H1 (cell line): ENCODE measurements at regions not wholly inside any gene's neighbourhood (a gene's known extent, or its start where the extent isn't known, plus 50 kb on each side); places are given as distances from the start of the nearest gene placed in this dataset.

Experiments used
- ASH2L ChIP-seq: fragments of 200-600, 300-600 bp; sonication (generic); IDR thresholded peaks from one replicate; pipeline ENCODE4 v1.7.1; 2017; ENCODE audit warnings: low read length
- ATF2 ChIP-seq: IDR thresholded peaks from 2 replicates; pipeline ENCODE4 v1.6.1; 2012; ENCODE audit warnings: low read length, inconsistent platforms
- ATF3 ChIP-seq: IDR thresholded peaks from 2 replicates; pipeline ENCODE4 v1.6.1; 2011; ENCODE audit warnings: low read depth, mild to moderate bottlenecking, low read length; ENCODE audit not compliant: insufficient read depth
- CTCF ChIP-seq, 3 experiments: IDR thresholded peaks; 1 replicate in 2 of 3; 2 replicates in 1 of 3; pipeline versions ENCODE4 v1.5.1 to v1.6.1; 2011; ENCODE audit warnings: low read length in 3 of 3, mild to moderate bottlenecking in 3 of 3, inconsistent platforms in 2 of 3, low read depth in 1 of 3, moderate library complexity in 1 of 3; ENCODE audit not compliant: insufficient read depth in 1 of 3; ENCODE audit errors: control extremely low read depth in 1 of 3
- EP300 ChIP-seq, 2 experiments: IDR thresholded peaks; 1 replicate in 1 of 2; 2 replicates in 1 of 2; pipeline ENCODE4 v1.6.1; 2011 to 2012; ENCODE audit warnings: low read depth in 2 of 2, low read length in 2 of 2, mild to moderate bottlenecking in 2 of 2, borderline replicate concordance in 1 of 2, inconsistent platforms in 1 of 2, moderate library complexity in 1 of 2
- EZH2 ChIP-seq: fragments of 200-600 bp; sonication (generic); IDR thresholded peaks from 2 replicates; pipeline ENCODE4 v1.7.1; 2012; ENCODE audit warnings: low read depth, mild to moderate bottlenecking, moderate library complexity, low read length, inconsistent platforms; ENCODE audit not compliant: severe bottlenecking
- HDAC2 ChIP-seq, 2 experiments: fragments of 300-600 bp in 1 of 2; sonication (generic) in 1 of 2; IDR thresholded peaks; 2 replicates each; pipeline ENCODE4 v1.6.1; 2011 to 2012; ENCODE audit warnings: low read depth in 2 of 2, low read length in 2 of 2, mild to moderate bottlenecking in 2 of 2, moderate library complexity in 2 of 2, borderline replicate concordance in 1 of 2, inconsistent platforms in 1 of 2
- POLR2A ChIP-seq, 2 experiments: IDR thresholded peaks; 1 replicate in 1 of 2; 2 replicates in 1 of 2; pipeline ENCODE4 v1.6.1; 2011; ENCODE audit warnings: low read depth in 2 of 2, low read length in 2 of 2, mild to moderate bottlenecking in 2 of 2; ENCODE audit errors: control extremely low read depth in 1 of 2
- SP1 ChIP-seq: IDR thresholded peaks from 2 replicates; pipeline ENCODE4 v1.6.1; 2011; ENCODE audit warnings: low read depth, low read length
- SP2 ChIP-seq: IDR thresholded peaks from 2 replicates; pipeline ENCODE4 v1.6.1; 2012; ENCODE audit warnings: mild to moderate bottlenecking, low read length, inconsistent platforms
- SRF ChIP-seq: IDR thresholded peaks from 2 replicates; pipeline ENCODE4 v1.6.1; 2011; ENCODE audit warnings: mild to moderate bottlenecking, low read depth, low read length, moderate library complexity
- SUZ12 ChIP-seq: fragments of 200-600 bp; sonication (generic); IDR thresholded peaks from 2 replicates; pipeline ENCODE4 v1.6.1; 2012; ENCODE audit warnings: mild to moderate bottlenecking, inconsistent platforms, low read length, moderate library complexity, mixed read lengths
- TEAD4 ChIP-seq: IDR thresholded peaks from 2 replicates; pipeline ENCODE4 v1.6.1; 2012; ENCODE audit warnings: low read depth, low read length, inconsistent platforms, mixed read lengths
- USF2 ChIP-seq: IDR thresholded peaks from 2 replicates; pipeline ENCODE4 v1.6.1; 2011; ENCODE audit warnings: low read length, improper control_type of control experiment

- TF ChIP-seq SRF (no peak), SP2 (no peak), SP1 (no peak), CTCF (IDR thresholded peaks at IDR 0.05; ENCODE audit: control extremely low read depth in 1 of 3, insufficient read depth in 1 of 3, low read depth in 1 of 3, low read length in 3 of 3) (no peak), ASH2L (no peak), TEAD4 (no peak), SUZ12 (no peak), HDAC2 (IDR thresholded peaks at IDR 0.05; ENCODE audit: borderline replicate concordance in 1 of 2, low read depth in 2 of 2, low read length in 2 of 2) (no peak), EP300 (IDR thresholded peaks at IDR 0.05; ENCODE audit: borderline replicate concordance in 1 of 2, low read depth in 2 of 2, low read length in 2 of 2) (no peak), ATF2 (no peak), EZH2 (no peak), POLR2A (IDR thresholded peaks at IDR 0.05; ENCODE audit: control extremely low read depth in 1 of 2, low read depth in 2 of 2, low read length in 2 of 2) (no peak), ATF3 (no peak), USF2 (no peak)
Observed at GRCh38 chr7:15914611-15915010, 228.1 kb upstream of the MEOX2 start.
